ENCODE measurements at regions not wholly inside any gene's neighbourhood (a gene's known extent, or its start where the extent isn't known, plus 50 kb on each side); places are given as distances from the start of the nearest gene placed in this dataset.
A peak's percentile ranks its signal among the peaks of the same experiment; 100 is the strongest.

GRCh38 chr1:98316286-98316905, 345.1 kb upstream of the SNX7 start:
- intact Hi-C loops (cut with DNase I), result no loop called here
- Histone ChIP-seq H3K27me3 (ENCODE audit: control insufficient read depth, insufficient read depth, low read length) (no peaks in the 10 kb centered on the region), H3K27ac (ENCODE audit: low read depth in 2 of 2, low read length in 2 of 2) (no peak overlapping the region), H3K36me3 (ENCODE audit: control insufficient read depth in 2 of 3, insufficient read depth in 3 of 3, low read length in 3 of 3) (no peaks in the 10 kb centered on the region), H3K4me3 (ENCODE audit: low read length in 3 of 3) (no peak overlapping the region), H3K9me3 (ENCODE audit: control insufficient read depth in 2 of 3, insufficient read depth in 1 of 3, low read length in 3 of 3) (no peaks in the 10 kb centered on the region), H3K4me1 (ENCODE audit: control insufficient read depth in 2 of 3, insufficient read depth in 2 of 3, low read depth in 1 of 3, low read length in 3 of 3) (no peaks in the 10 kb centered on the region), H3K9ac (ENCODE audit: low read length in 3 of 3) (no peak overlapping the region)
- TF ChIP-seq CTCF (IDR thresholded peaks at IDR 0.05; ENCODE audit: borderline replicate concordance, extremely low read depth, insufficient read depth), result no peak
- FAIRE-seq (no peak), DNase-seq (peak in 1 of 5 donors; percentile 24)

- Histone ChIP-seq H3K4me1 (ENCODE audit: control insufficient read depth in 2 of 3, insufficient read depth in 2 of 3, low read depth in 1 of 3, low read length in 3 of 3) (no peaks in the 10 kb centered on the region), H3K9me3 (ENCODE audit: control insufficient read depth in 2 of 3, insufficient read depth in 1 of 3, low read length in 3 of 3) (no peaks in the 10 kb centered on the region), H3K27ac (ENCODE audit: low read depth in 2 of 2, low read length in 2 of 2) (no peak overlapping the region), H3K4me3 (ENCODE audit: low read length in 3 of 3) (no peak overlapping the region), H3K9ac (ENCODE audit: low read length in 3 of 3) (no peak overlapping the region), H3K27me3 (ENCODE audit: control insufficient read depth, insufficient read depth, low read length) (no peaks in the 10 kb centered on the region), H3K36me3 (ENCODE audit: control insufficient read depth in 2 of 3, insufficient read depth in 3 of 3, low read length in 3 of 3) (no peaks in the 10 kb centered on the region)
- FAIRE-seq (peak; percentile 45), DNase-seq (no peak)
- TF ChIP-seq CTCF (IDR thresholded peaks at IDR 0.05; ENCODE audit: borderline replicate concordance, extremely low read depth, insufficient read depth), result no peak
- intact Hi-C loops (cut with DNase I), result no loop called here
These were observed 346.2 kb upstream of the SNX7 start for GRCh38 chr1:98315309-98315708.

GRCh38 chr1:98314601-98315000, 346.9 kb upstream of the SNX7 start:
- H3K36me3 ChIP-seq (ENCODE audit: control insufficient read depth in 2 of 3, insufficient read depth in 3 of 3, low read length in 3 of 3), result no peaks in the 10 kb centered on the region
- no peak overlapping the region for H3K27ac ChIP-seq (ENCODE audit: low read depth in 2 of 2, low read length in 2 of 2)
- DNase-seq, result no peak
- H3K4me3 ChIP-seq (ENCODE audit: low read length in 3 of 3), result no peak overlapping the region
- intact Hi-C loops (cut with DNase I), result no loop called here
- H3K9ac ChIP-seq (ENCODE audit: low read length in 3 of 3), result no peak overlapping the region
- FAIRE-seq, result no peak
- H3K9me3 ChIP-seq (ENCODE audit: control insufficient read depth in 2 of 3, insufficient read depth in 1 of 3, low read length in 3 of 3), result no peaks in the 10 kb centered on the region
- no peaks in the 10 kb centered on the region for H3K27me3 ChIP-seq (ENCODE audit: control insufficient read depth, insufficient read depth, low read length)
- H3K4me1 ChIP-seq (ENCODE audit: control insufficient read depth in 2 of 3, insufficient read depth in 2 of 3, low read depth in 1 of 3, low read length in 3 of 3), result no peaks in the 10 kb centered on the region
- no peak for TF ChIP-seq CTCF (IDR thresholded peaks at IDR 0.05; ENCODE audit: borderline replicate concordance, extremely low read depth, insufficient read depth)

Measured in kidney (tissue), 13 donors.